Astrocyte of the cerebellum (primary cell): ENCODE measurements at regions not wholly inside any gene's neighbourhood (a gene's known extent, or its start where the extent isn't known, plus 50 kb on each side); places are given as distances from the start of the nearest gene placed in this dataset.

ENCODE experiments used
- DNase-seq: peaks from one replicate; pipeline ENCODE4 v3.0.0-alpha.2; 2011; ENCODE audit warnings: low read depth
- H3K4me3 ChIP-seq: 2 replicates; pipeline ENCODE4 v1.5.1; 2011; ENCODE audit warnings: mild to moderate bottlenecking, low read depth, low read length, moderate library complexity
- CTCF ChIP-seq: IDR thresholded peaks from 2 replicates; pipeline ENCODE4 v1.5.1; 2012; ENCODE audit warnings: low read length, low read depth, moderate library complexity, mild to moderate bottlenecking; ENCODE audit errors: missing control alignments
- in situ Hi-C: cut with HindIII; loops from 2 replicates; pipeline ENCODE4 v1.10.0; 2017; ENCODE audit warnings: low sequenced_read_pairs

- no peak for TF ChIP-seq CTCF
- no peak overlapping the region for H3K4me3 ChIP-seq
- in situ Hi-C loops: no loop called here
- no peak for DNase-seq
Measured at GRCh38 chr9:23254404-23255184, 571.4 kb downstream of the ELAVL2 start.

GRCh38 chr9:23255346-23255745 lies 570.7 kb downstream of the ELAVL2 start:
- no peak overlapping the region for H3K4me3 ChIP-seq
- in situ Hi-C loops: no loop called here
- no peak for TF ChIP-seq CTCF
- DNase-seq: no peak

DNA sequence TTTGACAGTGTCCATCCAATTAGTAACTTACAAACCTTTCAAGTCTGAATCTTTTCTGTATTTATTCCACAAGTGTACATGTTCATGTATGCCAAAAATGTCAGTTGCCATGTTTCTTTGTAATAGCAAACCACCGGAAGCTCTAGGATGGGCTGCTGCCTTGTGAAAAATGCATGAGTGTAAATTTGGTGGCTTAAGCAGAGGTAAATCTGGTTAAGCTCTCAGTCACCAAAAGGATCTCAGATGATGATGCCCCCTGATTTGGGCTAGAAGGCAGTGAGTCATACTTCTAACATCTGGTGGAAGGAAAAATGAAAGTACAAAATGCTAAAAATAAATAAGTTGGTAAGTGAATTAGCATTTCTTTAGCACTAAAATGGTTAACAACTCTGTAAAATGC lies 567.5 kb downstream of the ELAVL2 start:
- no peak for TF ChIP-seq CTCF
- no peak overlapping the region for H3K4me3 ChIP-seq
- no peak for DNase-seq
- in situ Hi-C loops: no loop called here

- in situ Hi-C loops: no loop called here
- no peak for DNase-seq
- TF ChIP-seq CTCF: no peak
- H3K4me3 ChIP-seq: no peak overlapping the region
Measured at GRCh38 chr9:23278561-23278960, 547.5 kb downstream of the ELAVL2 start.

DNA sequence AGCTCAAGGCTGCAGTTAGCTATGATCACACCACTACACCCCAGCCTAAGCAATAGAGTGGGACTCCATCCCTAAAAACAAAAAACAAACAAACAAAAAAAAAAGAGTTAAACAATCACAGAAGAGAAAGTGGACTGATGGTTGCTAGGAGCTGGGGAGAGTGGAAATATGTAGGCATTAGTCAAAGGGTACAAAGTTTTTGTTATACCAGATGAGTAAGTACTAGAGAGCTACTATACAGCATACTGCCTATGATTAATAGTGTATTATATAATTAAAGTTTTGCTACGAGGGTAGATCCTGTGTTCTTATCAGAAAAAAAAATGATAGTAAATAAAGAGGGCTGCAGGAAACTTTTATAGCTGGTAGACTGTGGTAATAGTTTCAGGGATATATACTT lies 538.6 kb downstream of the ELAVL2 start:
- DNase-seq: no peak
- TF ChIP-seq CTCF: no peak
- in situ Hi-C loops: no loop called here

GRCh38 chr9:23288545-23288944 lies 537.5 kb downstream of the ELAVL2 start:
- in situ Hi-C loops: no loop called here
- no peak for DNase-seq
- no peak for TF ChIP-seq CTCF
- H3K4me3 ChIP-seq: no peak overlapping the region

More for the DNA sequence above, 538.6 kb downstream of the ELAVL2 start:
- no peak overlapping the region for H3K4me3 ChIP-seq
